C4-2B (cell line): ENCODE measurements at regions not wholly inside any gene's neighbourhood (a gene's known extent, or its start where the extent isn't known, plus 50 kb on each side); places are given as distances from the start of the nearest gene placed in this dataset.
"Not testable (repeated sequence)": the region's sequence is repeated elsewhere in the genome, so short reads cannot be mapped to it uniquely, and the experiment has no call there.

ENCODE experiments used
- CTCF ChIP-seq: fragments of 450-650 bp; conservative IDR thresholded peaks from 2 replicates; pipeline ENCODE4 v1.5.1; 2017; ENCODE audit warnings: mild to moderate bottlenecking
- ZFX ChIP-seq: fragments of 450-650 bp; IDR thresholded peaks from 2 replicates; pipeline ENCODE4 v1.6.1; 2017

GRCh38 chr1:70593551-70593950 is 182.5 kb downstream of the CTH start:
- not testable (repeated sequence) for TF ChIP-seq CTCF, ZFX
